HEK293 (cell line): ENCODE measurements at regions not wholly inside any gene's neighbourhood (a gene's known extent, or its start where the extent isn't known, plus 50 kb on each side); places are given as distances from the start of the nearest gene placed in this dataset.

ENCODE experiments used
- CTCF ChIA-PET: fragments of 350-600 bp; formaldehyde crosslinking; extraction: SDS; loops from one replicate; lab custom pipeline; 2021; ENCODE audit warnings: antibody characterized with exemption; lab: Yijun Ruan, JAX
- POLR2A ChIA-PET: fragments of 300-600 bp; formaldehyde crosslinking; extraction: SDS; loops from one replicate; lab custom pipeline; 2020; ENCODE audit warnings: antibody characterized with exemption, inconsistent platforms; lab: Yijun Ruan, JAX
- H3K27ac ChIP-seq: fragments of 200-500 bp; sonication (Bioruptor generic); 2 replicates; pipeline ENCODE4 v1.5.1; 2014; ENCODE audit warnings: low read depth, low read length, control low read depth, inconsistent platforms; ENCODE audit errors: extremely low read depth
- H3K36me3 ChIP-seq, 2 experiments: fragments of 200-500 bp in 1 of 2; sonication (Bioruptor generic) in 1 of 2; 1 replicate in 1 of 2; 2 replicates in 1 of 2; pipeline ENCODE4 v1.5.1; 2014 to 2017; ENCODE audit warnings: inconsistent platforms in 2 of 2, low read length in 2 of 2; ENCODE audit not compliant: control insufficient read depth in 2 of 2, insufficient read depth in 1 of 2
- H3K4me1 ChIP-seq: fragments of 200-500 bp; sonication (Bioruptor generic); 2 replicates; pipeline ENCODE4 v1.5.1; 2014; ENCODE audit warnings: mild to moderate bottlenecking, low read length, inconsistent platforms; ENCODE audit not compliant: control insufficient read depth, insufficient read depth
- H3K4me3 ChIP-seq: 2 replicates; pipeline ENCODE4 v1.5.1; 2011; ENCODE audit warnings: low read depth, mild to moderate bottlenecking, control low read depth, low read length, moderate library complexity
- H3K9me3 ChIP-seq: fragments of 200-500 bp; sonication (Bioruptor generic); 2 replicates; pipeline ENCODE4 v1.5.1; 2014; ENCODE audit warnings: low read depth, low read length, inconsistent platforms; ENCODE audit not compliant: control insufficient read depth, insufficient read depth
- BCL11A ChIP-seq: fragments of 450-650 bp; formaldehyde crosslinking; IDR thresholded peaks from 2 replicates; pipeline ENCODE4 v1.5.1; 2016; ENCODE audit warnings: low read depth, missing biosample characterization, missing genetic modification characterization
- CTCF ChIP-seq: fragments of 450-650 bp; formaldehyde crosslinking; IDR thresholded peaks from 2 replicates; pipeline ENCODE4 v1.5.1; 2016; ENCODE audit warnings: missing biosample characterization, missing genetic modification characterization
- KLF16 ChIP-seq: fragments of 450-650 bp; formaldehyde crosslinking; IDR thresholded peaks from 2 replicates; pipeline ENCODE4 v1.5.1; 2017; ENCODE audit warnings: missing biosample characterization, missing genetic modification characterization
- MYNN ChIP-seq: fragments of 450-650 bp; formaldehyde crosslinking; IDR thresholded peaks from 2 replicates; pipeline ENCODE4 v1.5.1; 2016; ENCODE audit warnings: missing biosample characterization, missing genetic modification characterization, borderline replicate concordance
- OSR2 ChIP-seq: fragments of 450-650 bp; formaldehyde crosslinking; IDR thresholded peaks from 2 replicates; pipeline ENCODE4 v1.5.1; 2016; ENCODE audit warnings: missing biosample characterization, missing genetic modification characterization
- SCRT2 ChIP-seq: fragments of 450-650 bp; formaldehyde crosslinking; IDR thresholded peaks from 2 replicates; pipeline ENCODE4 v1.5.1; 2016; ENCODE audit warnings: missing biosample characterization, missing genetic modification characterization
- ZBTB26 ChIP-seq: fragments of 450-650 bp; formaldehyde crosslinking; optimal IDR thresholded peaks from 2 replicates; pipeline ENCODE3; 2016; ENCODE audit warnings: missing biosample characterization, mild to moderate bottlenecking, missing genetic modification characterization
- ZFP41 ChIP-seq: fragments of 450-650 bp; formaldehyde crosslinking; IDR thresholded peaks from 2 replicates; pipeline ENCODE4 v1.5.1; 2016; ENCODE audit warnings: missing biosample characterization, missing genetic modification characterization, borderline replicate concordance
- ZNF10 ChIP-seq: fragments of 450-650 bp; formaldehyde crosslinking; IDR thresholded peaks from 2 replicates; pipeline ENCODE4 v1.5.1; 2017; ENCODE audit warnings: missing biosample characterization, missing genetic modification characterization
- ZNF121 ChIP-seq: fragments of 450-650 bp; formaldehyde crosslinking; IDR thresholded peaks from 2 replicates; pipeline ENCODE4 v1.5.1; 2016; ENCODE audit warnings: missing biosample characterization, missing genetic modification characterization
- ZNF138 ChIP-seq: fragments of 450-650 bp; formaldehyde crosslinking; IDR thresholded peaks from 2 replicates; pipeline ENCODE4 v1.5.1; 2016; ENCODE audit warnings: missing biosample characterization, missing genetic modification characterization, borderline replicate concordance
- ZNF140 ChIP-seq: fragments of 450-650 bp; formaldehyde crosslinking; IDR thresholded peaks from 2 replicates; pipeline ENCODE4 v1.5.1; 2016; ENCODE audit warnings: missing biosample characterization, missing genetic modification characterization
- ZNF211 ChIP-seq: fragments of 450-650 bp; formaldehyde crosslinking; IDR thresholded peaks from 2 replicates; pipeline ENCODE4 v1.5.1; 2016; ENCODE audit warnings: low read depth, missing biosample characterization, missing genetic modification characterization
- ZNF248 ChIP-seq: fragments of 450-650 bp; formaldehyde crosslinking; IDR thresholded peaks from 2 replicates; pipeline ENCODE4 v1.5.1; 2017; ENCODE audit warnings: missing biosample characterization, missing genetic modification characterization
- ZNF341 ChIP-seq: fragments of 450-650 bp; formaldehyde crosslinking; IDR thresholded peaks from 2 replicates; pipeline ENCODE4; 2016; ENCODE audit warnings: low read depth, missing biosample characterization, missing genetic modification characterization
- ZNF394 ChIP-seq: fragments of 450-650 bp; formaldehyde crosslinking; IDR thresholded peaks from 2 replicates; pipeline ENCODE4 v1.5.1; 2016; ENCODE audit warnings: missing biosample characterization, missing genetic modification characterization, mild to moderate bottlenecking, moderate library complexity, borderline replicate concordance
- ZNF501 ChIP-seq: fragments of 450-650 bp; formaldehyde crosslinking; IDR thresholded peaks from 2 replicates; pipeline ENCODE4 v1.5.1; 2016; ENCODE audit warnings: missing biosample characterization, missing genetic modification characterization
- ZNF555 ChIP-seq: fragments of 450-650 bp; formaldehyde crosslinking; conservative IDR thresholded peaks from 2 replicates; pipeline ENCODE4 v1.5.1; 2017; ENCODE audit warnings: missing biosample characterization, mild to moderate bottlenecking, missing genetic modification characterization, inconsistent platforms
- ZNF558 ChIP-seq: fragments of 450-650 bp; formaldehyde crosslinking; IDR thresholded peaks from 2 replicates; pipeline ENCODE4 v1.5.1; 2016; ENCODE audit warnings: missing biosample characterization, missing genetic modification characterization
- ZNF626 ChIP-seq: fragments of 450-650 bp; sonication (Bioruptor Pico); formaldehyde crosslinking; IDR thresholded peaks from 2 replicates; pipeline ENCODE4 v1.5.1; 2018; ENCODE audit warnings: missing biosample characterization, missing genetic modification characterization, inconsistent platforms
- ZNF658 ChIP-seq: fragments of 450-650 bp; formaldehyde crosslinking; IDR thresholded peaks from 2 replicates; pipeline ENCODE4; 2016; ENCODE audit warnings: missing biosample characterization, missing genetic modification characterization
- ZNF768 ChIP-seq: fragments of 450-650 bp; formaldehyde crosslinking; IDR thresholded peaks from 2 replicates; pipeline ENCODE4 v1.5.1; 2018; ENCODE audit warnings: missing biosample characterization, mild to moderate bottlenecking, missing genetic modification characterization
- ZSCAN16 ChIP-seq: fragments of 450-650 bp; formaldehyde crosslinking; IDR thresholded peaks from 2 replicates; pipeline ENCODE4 v1.5.1; 2016; ENCODE audit warnings: missing biosample characterization, missing genetic modification characterization
- TF ChIP-seq, protein P1 (sequence below): fragments of 450-650 bp; formaldehyde crosslinking; conservative IDR thresholded peaks from 2 replicates; pipeline ENCODE4 v1.5.1; 2016; ENCODE audit warnings: low read depth, missing biosample characterization, missing genetic modification characterization

DNA sequence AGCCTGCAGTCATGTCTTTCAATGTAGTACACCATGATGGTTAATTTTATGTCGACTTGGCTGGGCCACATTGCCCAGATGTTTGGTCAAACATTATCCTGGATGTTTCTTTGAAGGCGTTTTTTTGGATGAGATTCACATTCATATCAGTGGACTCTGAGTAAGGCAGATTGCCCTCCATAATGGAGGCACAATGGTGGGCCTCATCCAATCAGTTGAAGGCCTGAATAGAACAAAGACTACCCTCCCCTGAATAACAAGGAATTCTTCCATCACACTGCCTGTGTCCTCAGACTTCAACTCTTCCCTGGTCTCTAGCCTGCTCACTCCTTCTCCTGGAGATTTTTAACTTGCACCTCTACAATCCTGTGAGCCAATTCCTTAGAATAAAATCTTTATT lies 83.8 kb upstream of the CHL1 start:
- TF ChIP-seq ZNF10 (tag by site-specific recombination) (peak; percentile 97), ZFP41 (tag by site-specific recombination) (no peak)
- TF ChIP-seq, all 188 proteins: peak for 1
- H3K36me3 ChIP-seq = no peaks in the 10 kb centered on the region
- no peaks in the 10 kb centered on the region for H3K4me1 ChIP-seq
- H3K9me3 ChIP-seq = no peaks in the 10 kb centered on the region
- ChIA-PET POLR2A (no interaction called here), CTCF (no interaction called here)
- H3K27ac ChIP-seq = no peak overlapping the region
- no peak overlapping the region for H3K4me3 ChIP-seq

GRCh38 chr3:118666-119065 lies 77.9 kb upstream of the CHL1 start:
- H3K36me3 ChIP-seq = no peaks in the 10 kb centered on the region
- no peaks in the 10 kb centered on the region for H3K9me3 ChIP-seq
- no peak overlapping the region for H3K4me3 ChIP-seq
- POLR2A ChIA-PET = no interaction called here
- no peaks in the 10 kb centered on the region for H3K4me1 ChIP-seq
- H3K27ac ChIP-seq = no peak overlapping the region
- CTCF ChIA-PET = interaction anchor here (1.0 kb wide), 1 partner anchor 236 kb away, joined by 5 read pairs; no protein-coding TSS in a partner anchor
- TF ChIP-seq ZNF341 (no peak), ZNF555 (tag by site-specific recombination) (no peak), ZBTB26 (tag by site-specific recombination) (no peak), MYNN (tag by site-specific recombination) (no peak), ZNF658 (no peak), KLF16 (no peak), ZSCAN16 (tag by site-specific recombination) (no peak), ZNF138 (tag by site-specific recombination) (no peak), ZNF248 (tag by site-specific recombination) (no peak)
- TF ChIP-seq, protein P1, sequence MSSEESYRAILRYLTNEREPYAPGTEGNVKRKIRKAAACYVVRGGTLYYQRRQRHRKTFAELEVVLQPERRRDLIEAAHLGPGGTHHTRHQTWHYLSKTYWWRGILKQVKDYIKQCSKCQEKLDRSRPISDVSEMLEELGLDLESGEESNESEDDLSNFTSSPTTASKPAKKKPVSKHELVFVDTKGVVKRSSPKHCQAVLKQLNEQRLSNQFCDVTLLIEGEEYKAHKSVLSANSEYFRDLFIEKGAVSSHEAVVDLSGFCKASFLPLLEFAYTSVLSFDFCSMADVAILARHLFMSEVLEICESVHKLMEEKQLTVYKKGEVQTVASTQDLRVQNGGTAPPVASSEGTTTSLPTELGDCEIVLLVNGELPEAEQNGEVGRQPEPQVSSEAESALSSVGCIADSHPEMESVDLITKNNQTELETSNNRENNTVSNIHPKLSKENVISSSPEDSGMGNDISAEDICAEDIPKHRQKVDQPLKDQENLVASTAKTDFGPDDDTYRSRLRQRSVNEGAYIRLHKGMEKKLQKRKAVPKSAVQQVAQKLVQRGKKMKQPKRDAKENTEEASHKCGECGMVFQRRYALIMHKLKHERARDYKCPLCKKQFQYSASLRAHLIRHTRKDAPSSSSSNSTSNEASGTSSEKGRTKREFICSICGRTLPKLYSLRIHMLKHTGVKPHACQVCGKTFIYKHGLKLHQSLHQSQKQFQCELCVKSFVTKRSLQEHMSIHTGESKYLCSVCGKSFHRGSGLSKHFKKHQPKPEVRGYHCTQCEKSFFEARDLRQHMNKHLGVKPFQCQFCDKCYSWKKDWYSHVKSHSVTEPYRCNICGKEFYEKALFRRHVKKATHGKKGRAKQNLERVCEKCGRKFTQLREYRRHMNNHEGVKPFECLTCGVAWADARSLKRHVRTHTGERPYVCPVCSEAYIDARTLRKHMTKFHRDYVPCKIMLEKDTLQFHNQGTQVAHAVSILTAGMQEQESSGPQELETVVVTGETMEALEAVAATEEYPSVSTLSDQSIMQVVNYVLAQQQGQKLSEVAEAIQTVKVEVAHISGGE (tag by site-specific recombination) = no peak
- TF ChIP-seq, all 188 proteins: peak for 0

DNA sequence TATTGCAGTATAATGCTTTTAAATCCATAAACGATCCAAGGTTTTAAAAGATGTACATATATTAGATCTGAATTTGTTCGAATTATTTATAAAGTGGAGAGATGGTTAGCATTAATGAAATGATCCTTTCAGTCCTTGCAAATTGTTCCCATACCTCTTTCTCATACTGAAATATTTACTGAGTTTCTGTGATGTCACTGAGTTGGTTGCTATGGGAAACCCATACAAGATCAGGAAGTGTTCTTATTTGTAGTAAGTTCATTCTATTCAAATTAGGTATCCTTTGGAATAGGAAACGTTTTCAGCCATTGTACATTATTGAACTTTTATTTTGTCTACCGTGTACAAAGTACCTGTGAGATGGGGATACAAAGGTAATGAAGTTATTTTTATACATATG lies 73.2 kb upstream of the CHL1 start:
- Histone ChIP-seq H3K36me3 (no peaks in the 10 kb centered on the region), H3K9me3 (no peaks in the 10 kb centered on the region), H3K4me1 (no peaks in the 10 kb centered on the region), H3K4me3 (no peak overlapping the region), H3K27ac (no peak overlapping the region)
- ChIA-PET CTCF (no interaction called here), POLR2A (no interaction called here)
- TF ChIP-seq ZNF558 (tag by site-specific recombination) = no peak

DNA sequence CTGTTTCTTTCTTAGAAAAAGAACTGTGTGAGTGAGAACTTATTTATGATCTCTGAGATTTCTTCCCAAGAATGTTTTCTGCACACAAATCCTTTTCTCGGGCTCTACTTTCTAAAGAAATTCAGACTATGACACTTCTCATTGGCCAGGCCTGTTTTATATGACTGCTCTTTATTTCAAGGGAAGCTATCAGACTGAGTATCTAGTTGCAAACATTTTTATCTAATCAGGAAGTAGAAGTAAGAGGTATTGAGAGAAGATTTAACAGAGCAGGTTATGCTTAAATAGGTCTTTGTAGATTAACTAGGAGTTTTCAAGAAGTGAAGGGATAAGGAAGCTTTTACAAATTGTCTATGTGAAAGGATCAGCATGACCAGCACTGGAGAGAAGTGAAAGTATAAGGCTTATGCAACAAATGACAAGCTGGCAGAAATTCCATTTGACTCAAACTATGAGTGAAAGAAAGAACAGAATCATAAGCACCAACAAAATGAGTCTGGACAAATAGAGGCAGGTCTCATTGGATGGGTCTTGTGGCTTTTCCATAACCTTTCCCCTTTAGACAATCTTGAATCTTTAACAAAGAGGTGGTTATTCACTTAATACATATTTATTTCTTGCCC lies 71.9 kb upstream of the CHL1 start:
- ChIA-PET POLR2A (no interaction called here), CTCF (no interaction called here)
- Histone ChIP-seq H3K4me1 (no peaks in the 10 kb centered on the region), H3K27ac (no peak overlapping the region), H3K36me3 (no peaks in the 10 kb centered on the region), H3K9me3 (no peaks in the 10 kb centered on the region), H3K4me3 (no peak overlapping the region)
- no peak for TF ChIP-seq ZNF501 (tag by site-specific recombination)
- no peak for TF ChIP-seq ZNF248 (tag by site-specific recombination)
- no peak for TF ChIP-seq ZNF768
- TF ChIP-seq OSR2 (tag by site-specific recombination) = no peak
- TF ChIP-seq ZNF140 (tag by site-specific recombination) = no peak
- no peak for TF ChIP-seq CTCF (tag by site-specific recombination)
- TF ChIP-seq SCRT2 = no peak
- TF ChIP-seq ZNF121 (tag by site-specific recombination) = no peak
- TF ChIP-seq ZNF626 (tag by site-specific recombination) = no peak
- no peak for TF ChIP-seq ZNF394 (tag by site-specific recombination)
- no peak for TF ChIP-seq ZNF211 (tag by site-specific recombination)
- TF ChIP-seq BCL11A (tag by site-specific recombination) = no peak
